ENCODE measurements at regions not wholly inside any gene's neighbourhood (a gene's known extent, or its start where the extent isn't known, plus 50 kb on each side); places are given as distances from the start of the nearest gene placed in this dataset.

DNA sequence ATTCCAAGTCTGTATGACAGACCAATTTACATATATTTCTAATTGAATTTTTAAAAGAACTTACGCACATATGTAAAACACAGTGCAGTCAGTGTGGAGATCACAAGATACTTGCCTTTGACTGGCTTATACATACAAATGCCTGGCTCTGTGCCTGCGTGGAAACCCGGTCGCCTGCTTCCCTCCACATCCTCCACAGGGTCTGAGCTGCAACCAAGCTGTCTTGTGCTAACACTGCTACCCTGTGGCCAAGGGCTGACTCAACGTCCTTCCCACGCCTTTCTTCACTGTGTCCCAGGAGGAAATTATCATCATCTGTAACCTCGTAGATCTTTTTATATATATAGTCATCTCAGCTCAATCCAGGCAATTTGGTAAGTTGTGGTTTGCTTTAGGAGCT is 117.0 kb downstream of the WNT7A start:
- no peak for TF ChIP-seq ZNF274 (IDR thresholded peaks at IDR 0.05; ENCODE audit: low read depth, low read length)
- no peak for TF ChIP-seq YY1 (IDR thresholded peaks at IDR 0.05; ENCODE audit: insufficient read depth, insufficient read length)
